HG03135 (cell line): ENCODE measurements at regions not wholly inside any gene's neighbourhood (a gene's known extent, or its start where the extent isn't known, plus 50 kb on each side); places are given as distances from the start of the nearest gene placed in this dataset.

Experiments used
- ATAC-seq: cut with Tn5 transposase; IDR thresholded peaks from one replicate; pipeline ENCODE4 v1.9.1; 2021; ENCODE audit warnings: mild to moderate bottlenecking, moderate library complexity; ENCODE audit not compliant: unreplicated experiment

- no peak for ATAC-seq
Measured at GRCh38 chr17:12287953-12288352, 267.3 kb downstream of the MAP2K4 start.

GRCh38 chr17:12290207-12290606, 269.5 kb downstream of the MAP2K4 start:
- ATAC-seq = no peak

- ATAC-seq = no peak
Measured at GRCh38 chr17:12296209-12296625, 275.5 kb downstream of the MAP2K4 start.

- no peak for ATAC-seq
Measured at GRCh38 chr17:12301551-12301950, 280.9 kb downstream of the MAP2K4 start.

- no peak for ATAC-seq
Measured at GRCh38 chr17:12302711-12303110, 282.0 kb downstream of the MAP2K4 start.

- ATAC-seq = no peak
Measured at GRCh38 chr17:12310811-12311210, 290.1 kb downstream of the MAP2K4 start.

- ATAC-seq = no peak
Measured at GRCh38 chr17:12312692-12313091, 292.0 kb downstream of the MAP2K4 start.

GRCh38 chr17:12313786-12314185, 293.1 kb downstream of the MAP2K4 start:
- no peak for ATAC-seq

- ATAC-seq = no peak
Measured at GRCh38 chr17:12316021-12316420, 295.3 kb downstream of the MAP2K4 start.

- ATAC-seq = no peak
Measured at GRCh38 chr17:12318571-12319266, 298.0 kb downstream of the MAP2K4 start.

- no peak for ATAC-seq
Measured at GRCh38 chr17:12320286-12320685, 299.6 kb downstream of the MAP2K4 start.

- ATAC-seq = no peak
Measured at GRCh38 chr17:12328204-12328603, 307.5 kb downstream of the MAP2K4 start.

GRCh38 chr17:12330456-12330855, 309.8 kb downstream of the MAP2K4 start:
- ATAC-seq = no peak

GRCh38 chr17:12341328-12341727, 320.7 kb downstream of the MAP2K4 start:
- no peak for ATAC-seq

- ATAC-seq = no peak
Measured at GRCh38 chr17:12342161-12342560, 321.5 kb downstream of the MAP2K4 start.

- ATAC-seq = no peak
Measured at GRCh38 chr17:12342609-12343435, 322.1 kb downstream of the MAP2K4 start.

- ATAC-seq = no peak
Measured at GRCh38 chr17:12348476-12348875, 317.2 kb upstream of the MYOCD start.

- ATAC-seq = no peak
Measured at GRCh38 chr17:12349297-12349696, 316.4 kb upstream of the MYOCD start.

- ATAC-seq = no peak
Measured at GRCh38 chr17:12352127-12352526, 313.6 kb upstream of the MYOCD start.

GRCh38 chr17:12357600-12357999, 308.1 kb upstream of the MYOCD start:
- ATAC-seq = no peak

- ATAC-seq = no peak
Measured at GRCh38 chr17:12358477-12358876, 307.2 kb upstream of the MYOCD start.

GRCh38 chr17:12362853-12363455, 302.7 kb upstream of the MYOCD start:
- ATAC-seq = no peak
